ENCODE measurements at regions not wholly inside any gene's neighbourhood (a gene's known extent, or its start where the extent isn't known, plus 50 kb on each side); places are given as distances from the start of the nearest gene placed in this dataset.

DNA sequence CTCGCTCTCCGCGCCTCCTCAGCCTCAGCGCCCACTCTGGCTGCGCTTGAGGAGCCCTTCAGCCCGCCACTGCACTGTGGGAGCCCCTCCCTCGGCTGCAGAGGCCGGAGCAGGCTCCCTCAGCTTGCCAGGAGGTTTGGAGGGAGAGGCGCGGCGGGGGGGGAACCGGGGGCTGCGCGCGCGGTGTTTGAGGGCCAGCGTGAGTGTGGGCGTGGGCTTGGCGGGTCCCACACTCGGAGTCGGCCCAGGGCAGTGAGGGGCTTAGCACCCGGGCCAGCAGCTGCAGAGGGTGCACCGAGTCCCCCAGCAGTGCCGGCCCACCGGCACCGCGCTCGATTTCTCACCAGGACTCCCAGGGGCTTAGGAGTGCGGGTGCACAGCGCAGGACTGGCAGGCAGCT lies 1220.9 kb downstream of the PCDH9 start:
- no peak for DNase-seq (ENCODE audit: low read depth, low spot score)
- in situ Hi-C loops (cut with HindIII; ENCODE audit: low pct_unique_long_range_greater_than_20kb, low sequenced_read_pairs): no loop called here

GRCh38 chr13:66003558-66003957 lies 1226.6 kb downstream of the PCDH9 start:
- DNase-seq (ENCODE audit: low read depth, low spot score): no peak
- in situ Hi-C loops (cut with HindIII; ENCODE audit: low pct_unique_long_range_greater_than_20kb, low sequenced_read_pairs): no loop called here

DNA sequence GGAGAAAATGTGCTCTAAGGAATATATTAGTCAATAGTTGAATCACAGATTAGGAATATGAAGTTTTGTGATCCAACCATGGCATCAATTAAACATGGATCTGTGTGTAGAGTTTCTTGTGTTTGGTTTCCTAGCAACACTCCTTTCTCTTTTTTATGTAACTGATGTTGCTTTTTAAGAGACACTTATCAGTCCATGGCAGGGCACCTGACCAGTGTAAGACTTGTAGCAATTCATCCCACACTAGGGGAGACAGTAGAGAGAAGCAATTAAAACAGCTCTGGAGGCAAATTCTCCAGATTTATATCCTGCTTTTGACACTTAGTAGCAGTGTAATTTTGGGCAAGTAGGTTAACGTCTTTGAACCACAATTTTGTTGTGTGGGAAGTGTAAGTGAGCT lies 1229.0 kb downstream of the PCDH9 start:
- in situ Hi-C loops (cut with HindIII; ENCODE audit: low pct_unique_long_range_greater_than_20kb, low sequenced_read_pairs): no loop called here
- DNase-seq (ENCODE audit: low read depth, low spot score): no peak

DNA sequence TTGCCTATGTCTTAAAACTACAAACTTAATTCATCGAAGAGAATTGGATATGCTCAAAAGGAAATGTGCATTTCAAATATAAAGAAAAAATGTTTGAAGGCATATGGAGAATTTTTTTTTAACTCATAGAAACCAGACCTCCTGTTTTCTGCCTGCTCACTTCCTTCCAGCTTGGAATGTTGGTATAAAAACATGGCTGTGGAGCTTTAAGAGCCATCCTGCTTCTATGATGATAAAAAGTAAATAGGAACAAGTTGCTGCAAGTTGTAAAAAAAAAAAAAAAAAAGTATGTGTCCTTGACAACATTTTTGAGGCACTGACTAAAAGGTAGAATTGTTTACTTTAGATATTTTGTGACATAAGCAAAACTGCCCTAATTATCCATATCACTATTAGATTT lies 1230.7 kb downstream of the PCDH9 start:
- no peak for DNase-seq (ENCODE audit: low read depth, low spot score)
- in situ Hi-C loops (cut with HindIII; ENCODE audit: low pct_unique_long_range_greater_than_20kb, low sequenced_read_pairs): no loop called here

- DNase-seq (ENCODE audit: low read depth, low spot score): no peak
- in situ Hi-C loops (cut with HindIII; ENCODE audit: low pct_unique_long_range_greater_than_20kb, low sequenced_read_pairs): no loop called here
Observed at GRCh38 chr13:65990684-65991083, 1239.5 kb downstream of the PCDH9 start.

DNA sequence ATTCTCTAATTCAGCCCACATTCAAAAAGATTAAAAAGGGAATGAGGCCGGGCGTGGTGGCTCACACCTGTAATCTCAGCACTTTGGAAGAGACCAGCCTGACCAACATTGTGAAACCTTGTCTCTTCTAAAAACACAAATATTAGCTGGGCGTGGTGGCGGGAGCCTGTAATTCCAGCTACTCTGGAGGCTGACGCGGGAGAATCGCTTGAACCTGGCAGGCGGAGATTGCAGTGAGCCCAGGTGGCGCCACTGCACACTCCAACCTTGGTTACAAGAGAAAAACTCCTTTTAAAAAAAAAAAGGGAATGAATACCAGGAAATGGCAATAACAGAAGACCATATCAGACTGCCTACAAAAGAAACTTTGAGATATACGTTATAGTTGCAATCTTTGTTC lies 1244.5 kb downstream of the PCDH9 start:
- no peak for DNase-seq (ENCODE audit: low read depth, low spot score)

DNA sequence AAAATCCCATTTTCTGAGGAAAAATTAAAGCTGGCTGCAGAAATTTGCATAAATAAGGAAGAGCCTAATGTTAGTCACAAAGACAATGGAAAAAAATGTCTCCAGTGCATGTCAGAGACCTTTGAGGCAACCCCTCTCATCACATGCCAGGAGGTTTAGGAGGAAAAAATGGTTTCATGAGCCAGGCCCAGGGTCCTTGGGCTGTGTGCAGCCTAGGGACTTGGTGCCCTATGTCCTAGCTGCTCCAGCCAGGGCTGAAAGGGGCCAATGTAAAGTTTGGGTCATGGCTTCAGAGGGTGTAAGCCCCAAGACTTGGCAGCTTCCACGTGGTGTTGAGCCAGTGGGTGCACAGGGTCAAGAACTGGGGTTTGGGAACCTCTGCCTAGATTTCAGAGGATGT lies 1252.6 kb downstream of the PCDH9 start:
- no peak for DNase-seq (ENCODE audit: low read depth, low spot score)
- in situ Hi-C loops (cut with HindIII; ENCODE audit: low pct_unique_long_range_greater_than_20kb, low sequenced_read_pairs): no loop called here

More for the DNA sequence above, 1244.5 kb downstream of the PCDH9 start:
- in situ Hi-C loops (cut with HindIII; ENCODE audit: low pct_unique_long_range_greater_than_20kb, low sequenced_read_pairs): no loop called here

- DNase-seq (ENCODE audit: low read depth, low spot score): no peak
- in situ Hi-C loops (cut with HindIII; ENCODE audit: low pct_unique_long_range_greater_than_20kb, low sequenced_read_pairs): no loop called here
Observed at GRCh38 chr13:65971541-65971940, 1258.6 kb downstream of the PCDH9 start.

GRCh38 chr13:65966991-65967451 lies 1263.1 kb downstream of the PCDH9 start:
- in situ Hi-C loops (cut with HindIII; ENCODE audit: low pct_unique_long_range_greater_than_20kb, low sequenced_read_pairs): no loop called here
- DNase-seq (ENCODE audit: low read depth, low spot score): peak; percentile 90

DNA sequence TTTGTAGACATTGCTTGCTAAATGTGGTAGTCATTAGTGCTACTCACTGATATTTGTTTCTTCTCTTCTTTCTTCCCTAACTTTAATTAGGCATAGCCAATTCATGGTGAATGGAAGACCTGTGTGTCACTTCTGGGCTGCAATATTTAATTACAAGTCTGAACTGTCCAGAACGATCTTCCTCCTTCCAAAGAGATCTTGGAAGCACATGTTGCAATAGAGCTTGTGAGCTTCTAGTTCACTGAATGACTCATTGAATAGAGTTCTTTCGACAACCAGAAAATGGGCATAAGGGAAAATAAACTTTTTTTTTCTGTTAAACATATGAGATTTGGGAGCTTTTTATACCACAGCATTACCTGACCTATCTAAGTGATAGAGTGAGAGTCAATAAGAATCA lies 1264.6 kb downstream of the PCDH9 start:
- in situ Hi-C loops (cut with HindIII; ENCODE audit: low pct_unique_long_range_greater_than_20kb, low sequenced_read_pairs): no loop called here
- no peak for DNase-seq (ENCODE audit: low read depth, low spot score)

DNA sequence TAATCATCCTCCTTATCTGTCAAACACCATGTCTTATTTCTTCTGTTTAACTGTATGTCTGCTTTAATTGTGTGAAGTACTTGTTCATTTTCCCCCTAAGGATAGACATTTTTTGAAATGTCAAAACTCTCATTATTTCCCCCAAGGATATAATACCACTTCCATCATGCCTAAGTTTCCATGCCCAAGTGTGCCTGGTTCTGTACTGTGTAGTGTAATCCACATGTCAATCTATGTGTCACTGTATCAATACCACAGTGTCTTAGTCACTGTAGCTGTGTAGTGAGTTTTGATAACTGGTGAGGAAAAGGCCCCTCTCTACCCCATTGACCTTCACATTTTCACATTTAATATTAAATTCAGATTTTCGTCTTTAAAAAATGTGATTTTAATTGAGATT lies 1265.5 kb downstream of the PCDH9 start:
- in situ Hi-C loops (cut with HindIII; ENCODE audit: low pct_unique_long_range_greater_than_20kb, low sequenced_read_pairs): no loop called here
- no peak for DNase-seq (ENCODE audit: low read depth, low spot score)

DNA sequence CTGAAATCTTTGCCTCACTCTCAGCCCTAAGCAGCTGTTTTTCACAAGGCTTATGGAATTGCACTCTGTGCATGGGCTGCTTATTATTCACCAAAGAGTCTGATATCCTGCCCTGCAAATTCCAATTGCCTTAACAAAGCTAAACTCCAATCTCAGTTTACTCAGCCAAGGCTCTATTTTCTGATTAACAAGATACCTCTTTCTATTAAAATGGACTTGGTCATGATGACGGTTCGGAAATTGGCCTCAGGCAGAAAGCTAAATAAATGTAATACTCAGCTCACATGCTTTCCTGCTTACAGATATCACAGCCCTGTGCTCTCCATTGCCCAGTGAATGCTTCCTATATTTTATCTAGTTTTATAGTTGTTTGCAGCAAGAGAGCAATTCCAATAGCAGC lies 1270.8 kb downstream of the PCDH9 start:
- peak; percentile 74 for DNase-seq (ENCODE audit: low read depth, low spot score)
- in situ Hi-C loops (cut with HindIII; ENCODE audit: low pct_unique_long_range_greater_than_20kb, low sequenced_read_pairs): no loop called here

DNA sequence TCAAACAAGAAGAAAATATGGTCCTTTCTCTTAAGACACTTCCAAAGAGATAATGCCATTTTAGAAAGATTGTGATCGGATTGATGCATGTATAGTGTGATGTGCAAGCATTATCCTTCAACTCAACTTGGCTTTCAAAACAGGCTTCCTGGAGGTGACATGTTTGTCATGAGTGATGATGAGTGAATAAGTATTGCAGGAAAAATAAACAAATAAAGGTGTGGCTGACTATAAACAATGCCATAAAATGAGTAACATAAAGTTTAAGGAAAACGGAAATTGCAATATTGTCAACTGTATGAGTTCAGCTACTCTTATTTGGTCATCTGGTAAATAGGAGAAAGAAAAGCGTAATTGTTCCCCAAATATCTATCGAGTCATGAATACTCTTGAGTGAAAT lies 1283.7 kb downstream of the PCDH9 start:
- no peak for DNase-seq (ENCODE audit: low read depth, low spot score)

GRCh38 chr13:65943708-65944107 lies 1286.4 kb downstream of the PCDH9 start:
- no peak for DNase-seq (ENCODE audit: low read depth, low spot score)
- in situ Hi-C loops (cut with HindIII; ENCODE audit: low pct_unique_long_range_greater_than_20kb, low sequenced_read_pairs): no loop called here

More for the DNA sequence above, 1283.7 kb downstream of the PCDH9 start:
- in situ Hi-C loops (cut with HindIII; ENCODE audit: low pct_unique_long_range_greater_than_20kb, low sequenced_read_pairs): no loop called here

DNA sequence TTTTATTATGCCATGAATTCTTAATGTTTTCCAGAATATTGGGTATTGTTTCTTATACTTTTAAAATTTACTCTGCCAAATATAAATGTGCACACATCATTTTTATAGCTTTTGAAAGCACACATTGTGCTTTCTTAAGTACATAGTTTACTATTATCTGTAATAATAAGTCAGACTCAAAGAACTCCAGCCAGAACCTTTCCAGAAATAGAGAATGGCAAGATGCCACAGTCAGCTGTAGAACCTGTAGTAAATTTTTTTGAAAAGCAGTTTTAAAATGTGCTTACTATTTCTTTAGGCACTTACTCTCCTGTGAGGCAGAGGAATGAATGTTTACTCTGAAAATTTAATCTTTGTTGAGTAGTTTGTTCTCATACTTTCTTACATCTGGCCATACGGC lies 1287.1 kb downstream of the PCDH9 start:
- no peak for DNase-seq (ENCODE audit: low read depth, low spot score)
- in situ Hi-C loops (cut with HindIII; ENCODE audit: low pct_unique_long_range_greater_than_20kb, low sequenced_read_pairs): no loop called here

DNA sequence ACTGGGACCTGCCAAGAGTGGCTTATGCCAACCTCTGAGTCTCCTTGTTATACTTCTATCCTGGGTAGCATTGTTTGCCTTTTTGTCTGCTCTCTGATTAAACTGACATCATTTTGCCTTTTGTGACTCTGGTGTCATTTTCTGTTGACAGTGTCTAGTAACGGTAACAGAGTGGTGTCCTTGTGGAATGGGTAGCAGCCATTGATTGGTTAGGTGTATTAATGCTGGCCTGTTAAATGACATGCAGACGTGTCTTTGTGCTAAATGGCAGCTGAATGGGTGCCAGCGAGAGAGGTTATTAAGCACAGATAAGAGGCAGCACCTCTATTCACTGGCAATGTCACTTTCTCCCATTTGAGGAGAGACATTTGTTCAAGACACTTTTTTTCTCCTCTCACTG lies 1289.4 kb downstream of the PCDH9 start:
- in situ Hi-C loops (cut with HindIII; ENCODE audit: low pct_unique_long_range_greater_than_20kb, low sequenced_read_pairs): no loop called here
- DNase-seq (ENCODE audit: low read depth, low spot score): no peak

GRCh38 chr13:65937251-65937650 lies 1292.9 kb downstream of the PCDH9 start:
- in situ Hi-C loops (cut with HindIII; ENCODE audit: low pct_unique_long_range_greater_than_20kb, low sequenced_read_pairs): no loop called here
- no peak for DNase-seq (ENCODE audit: low read depth, low spot score)

GRCh38 chr13:65936249-65936648 lies 1293.9 kb downstream of the PCDH9 start:
- in situ Hi-C loops (cut with HindIII; ENCODE audit: low pct_unique_long_range_greater_than_20kb, low sequenced_read_pairs): no loop called here
- no peak for DNase-seq (ENCODE audit: low read depth, low spot score)

DNA sequence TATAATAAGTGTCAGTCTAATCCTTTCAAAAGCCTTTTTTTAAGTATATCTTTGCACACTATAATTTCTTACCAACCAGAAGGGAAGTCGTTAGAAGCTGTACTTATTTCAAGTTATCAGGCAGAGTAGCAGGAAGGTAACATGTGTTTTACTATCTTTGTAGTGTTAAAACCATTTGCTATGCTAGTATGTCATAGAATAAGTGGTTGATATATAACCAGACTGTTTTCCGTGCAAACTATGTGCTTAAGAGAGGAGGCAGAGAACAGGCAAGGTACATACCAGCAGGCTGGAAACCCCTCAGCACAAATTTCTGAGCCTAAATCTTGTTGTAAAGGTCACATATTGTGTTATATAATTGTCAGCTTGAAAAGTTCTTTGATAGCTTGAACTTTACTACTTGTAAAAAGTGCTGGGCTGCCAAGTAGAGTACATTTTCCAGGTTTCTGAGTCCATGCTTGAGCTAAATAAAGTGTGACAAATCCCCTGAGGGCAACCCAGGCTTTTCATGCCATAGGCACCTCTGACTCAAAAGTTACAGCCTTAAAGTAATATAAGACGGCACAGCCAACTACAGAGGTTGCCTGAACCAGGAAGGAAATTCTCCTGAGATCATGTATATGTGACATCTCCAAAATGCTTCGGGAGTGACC lies 1297.4 kb downstream of the PCDH9 start:
- DNase-seq (ENCODE audit: low read depth, low spot score): no peak
- in situ Hi-C loops (cut with HindIII; ENCODE audit: low pct_unique_long_range_greater_than_20kb, low sequenced_read_pairs): no loop called here

DNA sequence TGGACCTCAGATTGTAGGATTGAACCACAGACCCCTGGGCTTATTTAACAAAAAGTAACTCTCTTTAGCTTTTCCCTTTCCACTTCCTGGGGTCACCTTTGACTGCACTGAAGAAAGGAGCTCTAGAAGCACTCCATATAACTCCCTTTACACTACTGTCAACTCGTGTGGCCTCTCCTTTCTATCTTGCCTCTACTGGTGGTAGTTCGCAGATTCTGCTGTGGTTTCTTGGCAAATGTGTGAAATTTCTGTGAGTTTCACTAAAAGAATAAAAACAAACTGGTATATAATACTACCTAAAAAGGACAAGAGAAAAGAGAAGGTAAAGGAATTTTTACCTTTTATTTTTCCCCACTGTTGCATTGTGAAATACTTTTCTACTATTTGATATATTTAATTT lies 1298.1 kb downstream of the PCDH9 start:
- in situ Hi-C loops (cut with HindIII; ENCODE audit: low pct_unique_long_range_greater_than_20kb, low sequenced_read_pairs): no loop called here

More for the DNA sequence above, 1298.1 kb downstream of the PCDH9 start:
- DNase-seq (ENCODE audit: low read depth, low spot score): no peak

All from SK-MEL-5 (cell line).